Loucy (cell line): ENCODE measurements at regions not wholly inside any gene's neighbourhood (a gene's known extent, or its start where the extent isn't known, plus 50 kb on each side); places are given as distances from the start of the nearest gene placed in this dataset.

Source experiments
- H2AFZ ChIP-seq: fragments of 200-600 bp; sonication (generic); 2 replicates; pipeline ENCODE4 v1.6.0; 2016; ENCODE audit warnings: antibody characterized with exemption, mild to moderate bottlenecking, low read length, moderate library complexity
- H3F3A ChIP-seq: fragments of 200-600 bp; 2 replicates; pipeline ENCODE4 v1.6.0; 2016; ENCODE audit warnings: antibody characterized with exemption, low read depth, mild to moderate bottlenecking
- H3K27me3 ChIP-seq: fragments of 200-600 bp; sonication (generic); 2 replicates; pipeline ENCODE4 v1.6.1; 2014; ENCODE audit warnings: low read length, mild to moderate bottlenecking; ENCODE audit not compliant: insufficient read depth, poor library complexity, severe bottlenecking
- H3K36me3 ChIP-seq: fragments of 200-600 bp; sonication (generic); 2 replicates; pipeline ENCODE4 v1.6.1; 2016; ENCODE audit warnings: low read length; ENCODE audit not compliant: insufficient read depth
- H3K4me1 ChIP-seq: fragments of 200-600 bp; sonication (generic); 2 replicates; pipeline ENCODE4 v1.5.1; 2014; ENCODE audit warnings: low read length, mild to moderate bottlenecking; ENCODE audit not compliant: insufficient read depth, poor library complexity, severe bottlenecking
- H3K4me2 ChIP-seq: fragments of 200-600 bp; sonication (generic); 2 replicates; pipeline ENCODE4 v1.6.0; 2014; ENCODE audit warnings: antibody characterized with exemption, low read length, low read depth, mild to moderate bottlenecking; ENCODE audit not compliant: poor library complexity, severe bottlenecking
- H3K4me3 ChIP-seq: fragments of 200-600 bp; sonication (generic); 2 replicates; pipeline ENCODE4 v1.5.1; 2014; ENCODE audit warnings: low read length, mild to moderate bottlenecking, mixed read lengths; ENCODE audit not compliant: poor library complexity, severe bottlenecking
- H3K79me2 ChIP-seq: fragments of 200-600 bp; sonication (generic); 2 replicates; pipeline ENCODE4 v1.6.1; 2014; ENCODE audit warnings: low read length; ENCODE audit not compliant: insufficient read depth
- H3K9ac ChIP-seq: fragments of 200-600 bp; sonication (generic); 2 replicates; pipeline ENCODE4 v1.6.0; 2014; ENCODE audit warnings: mild to moderate bottlenecking, low read depth, low read length, moderate library complexity; ENCODE audit not compliant: poor library complexity, severe bottlenecking
- H3K9me2 ChIP-seq: fragments of 200-600 bp; sonication (generic); replicated peaks from 2 replicates; pipeline ENCODE4 v1.6.1; 2016; ENCODE audit warnings: low read depth, low read length, mixed read lengths
- H3K9me3 ChIP-seq: fragments of 200-600 bp; sonication (generic); 2 replicates; pipeline ENCODE4 v1.6.1; 2014; ENCODE audit warnings: mild to moderate bottlenecking, antibody characterized with exemption, low read length, low read depth; ENCODE audit not compliant: insufficient read depth
- H4K20me1 ChIP-seq: fragments of 200-600 bp; sonication (generic); 2 replicates; pipeline ENCODE4 v1.6.0; 2014; ENCODE audit warnings: antibody characterized with exemption, low read length, mild to moderate bottlenecking; ENCODE audit not compliant: insufficient read depth, poor library complexity, severe bottlenecking
- EZH2phosphoT487 ChIP-seq: fragments of 200-600 bp; IDR thresholded peaks from 2 replicates; pipeline ENCODE4 v1.6.1; 2018; ENCODE audit warnings: antibody characterized with exemption, mild to moderate bottlenecking, moderate library complexity, borderline replicate concordance
- TF ChIP-seq, protein P1 (sequence below): fragments of 200-600 bp; sonication (generic); conservative IDR thresholded peaks from 2 replicates; pipeline ENCODE4 v1.5.1; 2014; ENCODE audit warnings: mild to moderate bottlenecking, antibody characterized with exemption, low read length

DNA sequence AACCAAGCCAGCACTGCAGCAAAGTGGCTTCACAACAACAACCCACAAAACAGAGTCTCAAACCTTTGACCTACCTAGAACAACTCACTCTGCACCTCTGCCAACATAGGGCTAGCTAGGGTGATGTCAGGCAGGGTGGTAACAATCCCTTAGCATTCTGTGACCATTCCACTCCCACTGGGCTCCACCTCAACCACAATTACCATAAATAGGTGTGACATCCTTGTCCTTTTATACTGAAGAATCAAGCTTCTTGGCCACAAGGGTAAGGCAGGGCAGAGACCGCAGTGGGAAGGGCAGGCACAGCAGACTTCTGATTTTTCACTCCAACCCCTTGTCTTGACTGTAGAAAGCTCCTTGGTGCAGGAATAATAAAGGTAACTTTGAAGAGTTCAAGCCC, 795.4 kb upstream of the DIAPH2 start:
- no peaks in the 10 kb centered on the region for H3K27me3 ChIP-seq
- no peaks in the 10 kb centered on the region for H3K36me3 ChIP-seq
- no peaks in the 10 kb centered on the region for H3K9me2 ChIP-seq
- no peak overlapping the region for H2AFZ ChIP-seq
- H3K9me3 ChIP-seq = no peaks in the 10 kb centered on the region
- TF ChIP-seq, protein P1, sequence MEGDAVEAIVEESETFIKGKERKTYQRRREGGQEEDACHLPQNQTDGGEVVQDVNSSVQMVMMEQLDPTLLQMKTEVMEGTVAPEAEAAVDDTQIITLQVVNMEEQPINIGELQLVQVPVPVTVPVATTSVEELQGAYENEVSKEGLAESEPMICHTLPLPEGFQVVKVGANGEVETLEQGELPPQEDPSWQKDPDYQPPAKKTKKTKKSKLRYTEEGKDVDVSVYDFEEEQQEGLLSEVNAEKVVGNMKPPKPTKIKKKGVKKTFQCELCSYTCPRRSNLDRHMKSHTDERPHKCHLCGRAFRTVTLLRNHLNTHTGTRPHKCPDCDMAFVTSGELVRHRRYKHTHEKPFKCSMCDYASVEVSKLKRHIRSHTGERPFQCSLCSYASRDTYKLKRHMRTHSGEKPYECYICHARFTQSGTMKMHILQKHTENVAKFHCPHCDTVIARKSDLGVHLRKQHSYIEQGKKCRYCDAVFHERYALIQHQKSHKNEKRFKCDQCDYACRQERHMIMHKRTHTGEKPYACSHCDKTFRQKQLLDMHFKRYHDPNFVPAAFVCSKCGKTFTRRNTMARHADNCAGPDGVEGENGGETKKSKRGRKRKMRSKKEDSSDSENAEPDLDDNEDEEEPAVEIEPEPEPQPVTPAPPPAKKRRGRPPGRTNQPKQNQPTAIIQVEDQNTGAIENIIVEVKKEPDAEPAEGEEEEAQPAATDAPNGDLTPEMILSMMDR = no peak
- TF ChIP-seq EZH2phosphoT487 = no peak
- H3K9ac ChIP-seq = no peak overlapping the region
- no peaks in the 10 kb centered on the region for H3F3A ChIP-seq
- no peaks in the 10 kb centered on the region for H3K4me1 ChIP-seq
- H3K4me3 ChIP-seq = no peak overlapping the region
- H3K4me2 ChIP-seq = no peak overlapping the region
- no peaks in the 10 kb centered on the region for H3K79me2 ChIP-seq
- H4K20me1 ChIP-seq = no peaks in the 10 kb centered on the region

DNA sequence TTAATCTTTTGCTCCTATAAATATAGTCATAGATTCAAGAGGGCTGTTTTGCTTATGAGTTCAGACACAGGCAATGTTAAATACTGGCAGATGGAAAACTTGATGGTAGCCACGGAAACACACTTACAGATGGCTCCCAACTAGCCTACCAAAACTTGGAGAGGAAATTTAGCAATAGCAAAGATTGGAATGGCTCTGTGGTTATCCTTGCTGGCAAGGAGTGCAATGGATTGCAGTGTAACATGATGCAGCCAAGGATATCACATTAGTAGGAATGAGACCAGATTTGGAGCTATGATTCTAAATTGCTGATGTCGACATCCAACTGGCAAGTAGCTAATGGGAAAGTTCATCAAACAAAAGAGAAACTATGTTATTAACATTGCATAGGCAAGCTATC, 791.0 kb upstream of the DIAPH2 start:
- Histone ChIP-seq H3K4me3 (no peak overlapping the region), H3K4me1 (no peaks in the 10 kb centered on the region), H3K4me2 (no peak overlapping the region), H3K36me3 (no peaks in the 10 kb centered on the region), H2AFZ (no peak overlapping the region), H3K9ac (no peak overlapping the region), H3K9me2 (no peaks in the 10 kb centered on the region), H3F3A (no peaks in the 10 kb centered on the region), H3K79me2 (no peaks in the 10 kb centered on the region), H3K9me3 (no peaks in the 10 kb centered on the region), H3K27me3 (no peaks in the 10 kb centered on the region), H4K20me1 (no peaks in the 10 kb centered on the region)
- TF ChIP-seq EZH2phosphoT487 = no peak
- TF ChIP-seq, protein P1 = no peak

DNA sequence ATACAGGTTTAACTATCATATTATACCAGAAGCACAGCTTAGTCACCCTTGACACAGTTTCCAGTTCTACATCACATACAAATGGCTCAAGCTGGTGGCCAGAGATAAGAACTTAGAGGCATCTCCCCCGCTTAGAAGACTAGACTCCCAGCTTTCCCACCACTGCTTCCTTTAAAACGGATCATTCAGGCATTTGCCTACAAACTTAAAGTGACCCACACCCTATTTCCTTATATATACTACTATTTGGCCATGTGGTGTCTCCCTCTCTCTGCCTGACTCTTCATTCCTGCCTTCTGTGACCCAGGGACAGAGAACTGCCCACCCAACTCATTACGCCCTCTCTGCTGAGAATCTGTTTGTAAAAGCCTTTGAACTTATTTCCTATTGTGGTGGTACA, 781.2 kb upstream of the DIAPH2 start:
- Histone ChIP-seq H4K20me1 (no peaks in the 10 kb centered on the region), H3K4me1 (no peaks in the 10 kb centered on the region), H3K79me2 (no peaks in the 10 kb centered on the region), H3K4me3 (no peak overlapping the region), H3K9ac (no peak overlapping the region), H3K9me3 (no peaks in the 10 kb centered on the region), H3K4me2 (no peak overlapping the region), H2AFZ (no peak overlapping the region), H3F3A (no peaks in the 10 kb centered on the region), H3K36me3 (no peaks in the 10 kb centered on the region), H3K9me2 (no peaks in the 10 kb centered on the region), H3K27me3 (no peaks in the 10 kb centered on the region)
- TF ChIP-seq, protein P1 = no peak
- no peak for TF ChIP-seq EZH2phosphoT487
